ENCODE measurements at regions not wholly inside any gene's neighbourhood (a gene's known extent, or its start where the extent isn't known, plus 50 kb on each side); places are given as distances from the start of the nearest gene placed in this dataset.
A peak's percentile ranks its signal among the peaks of the same experiment; 100 is the strongest.

DNA sequence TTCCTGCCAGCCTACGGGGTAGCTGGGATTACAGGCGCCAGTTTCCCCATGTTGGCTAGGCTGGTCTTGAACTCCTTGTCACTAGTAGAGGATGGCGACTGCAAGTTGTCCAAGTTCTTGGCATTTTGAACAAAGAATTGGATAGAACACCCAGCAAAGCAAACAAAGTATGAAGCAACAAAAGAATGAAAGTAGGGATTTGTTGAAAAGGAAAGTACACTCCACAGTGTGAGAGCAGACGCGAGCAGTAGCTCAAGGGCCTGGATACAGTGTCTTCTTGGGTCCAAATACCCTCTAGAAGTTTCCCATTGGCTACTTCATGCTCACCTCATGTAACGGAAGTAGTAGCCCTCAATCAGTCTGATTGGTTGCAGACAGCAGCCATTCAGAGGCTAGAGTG lies 152.2 kb downstream of the CCER1 start:
- no peaks in the 10 kb centered on the region for H3K27me3 ChIP-seq (ENCODE audit: control insufficient read depth in 4 of 4, insufficient read depth in 4 of 4, low read length in 3 of 4)
- H3K9me3 ChIP-seq (ENCODE audit: control insufficient read depth in 4 of 4, low read length in 3 of 4): no peaks in the 10 kb centered on the region
- DNase-seq (ENCODE audit: low spot score): no peak
- TF ChIP-seq TAF1 (conservative IDR thresholded peaks at IDR 0.05) (no peak), SP1 (IDR thresholded peaks at IDR 0.05) (no peak), RAD21 (IDR thresholded peaks at IDR 0.05) (no peak), GABPA (IDR thresholded peaks at IDR 0.05 in 1 of 2, conservative IDR thresholded peaks at IDR 0.05 in 1 of 2) (no peak), EGR1 (IDR thresholded peaks at IDR 0.05; ENCODE audit: low read depth in 2 of 2) (no peak)
- H3K9ac ChIP-seq (ENCODE audit: low read depth in 1 of 2, low read length in 2 of 2): no peak overlapping the region
- H3K4me3 ChIP-seq (ENCODE audit: low read depth in 1 of 3, low read length in 3 of 3): no peak overlapping the region
- WGBS: 63% methylated on average over 6 of the region's 6 CpGs
- no peaks in the 10 kb centered on the region for H3K36me3 ChIP-seq (ENCODE audit: control insufficient read depth in 4 of 4, insufficient read depth in 3 of 4, low read depth in 1 of 4, low read length in 3 of 4)
- no peak overlapping the region for H3K27ac ChIP-seq (ENCODE audit: low read depth in 1 of 2, low read length in 2 of 2)
- no peaks in the 10 kb centered on the region for H3K4me1 ChIP-seq (ENCODE audit: control insufficient read depth in 4 of 4, insufficient read depth in 4 of 4, low read length in 3 of 4)

DNA sequence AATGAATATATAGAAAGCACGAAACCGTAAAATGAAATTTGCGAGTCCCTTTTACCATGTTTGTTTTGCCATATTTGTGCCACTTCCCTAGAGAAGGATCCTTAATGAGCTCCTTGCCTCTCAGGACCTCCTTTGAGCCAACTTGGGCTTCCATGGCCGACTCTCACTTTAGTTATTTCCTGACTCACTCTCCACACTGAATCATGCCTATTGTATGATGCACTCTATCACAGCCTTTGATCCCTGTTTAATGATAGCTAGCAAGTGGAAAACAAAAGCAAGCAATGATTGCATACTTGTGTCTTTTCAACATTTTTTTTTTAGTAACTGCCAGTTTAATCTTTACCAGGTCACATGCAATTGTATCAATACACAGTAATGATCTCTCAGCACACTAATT lies 153.2 kb downstream of the CCER1 start:
- no peak overlapping the region for H3K9ac ChIP-seq (ENCODE audit: low read depth in 1 of 2, low read length in 2 of 2)
- TF ChIP-seq, protein P1, sequence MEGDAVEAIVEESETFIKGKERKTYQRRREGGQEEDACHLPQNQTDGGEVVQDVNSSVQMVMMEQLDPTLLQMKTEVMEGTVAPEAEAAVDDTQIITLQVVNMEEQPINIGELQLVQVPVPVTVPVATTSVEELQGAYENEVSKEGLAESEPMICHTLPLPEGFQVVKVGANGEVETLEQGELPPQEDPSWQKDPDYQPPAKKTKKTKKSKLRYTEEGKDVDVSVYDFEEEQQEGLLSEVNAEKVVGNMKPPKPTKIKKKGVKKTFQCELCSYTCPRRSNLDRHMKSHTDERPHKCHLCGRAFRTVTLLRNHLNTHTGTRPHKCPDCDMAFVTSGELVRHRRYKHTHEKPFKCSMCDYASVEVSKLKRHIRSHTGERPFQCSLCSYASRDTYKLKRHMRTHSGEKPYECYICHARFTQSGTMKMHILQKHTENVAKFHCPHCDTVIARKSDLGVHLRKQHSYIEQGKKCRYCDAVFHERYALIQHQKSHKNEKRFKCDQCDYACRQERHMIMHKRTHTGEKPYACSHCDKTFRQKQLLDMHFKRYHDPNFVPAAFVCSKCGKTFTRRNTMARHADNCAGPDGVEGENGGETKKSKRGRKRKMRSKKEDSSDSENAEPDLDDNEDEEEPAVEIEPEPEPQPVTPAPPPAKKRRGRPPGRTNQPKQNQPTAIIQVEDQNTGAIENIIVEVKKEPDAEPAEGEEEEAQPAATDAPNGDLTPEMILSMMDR (IDR thresholded peaks at IDR 0.05; ENCODE audit: low read depth, low read length, missing input control): no peak
- TF ChIP-seq YY1 (IDR thresholded peaks at IDR 0.05) (no peak), HNF4A (conservative IDR thresholded peaks at IDR 0.05) (no peak), NR2F2 (IDR thresholded peaks at IDR 0.05) (no peak), FOXA1 (IDR thresholded peaks at IDR 0.05) (no peak), GABPA (IDR thresholded peaks at IDR 0.05 in 1 of 2, conservative IDR thresholded peaks at IDR 0.05 in 1 of 2) (no peak), SP1 (IDR thresholded peaks at IDR 0.05) (no peak)
- H3K27ac ChIP-seq (ENCODE audit: low read depth in 1 of 2, low read length in 2 of 2): no peak overlapping the region
- H3K27me3 ChIP-seq (ENCODE audit: control insufficient read depth in 4 of 4, insufficient read depth in 4 of 4, low read length in 3 of 4): no peaks in the 10 kb centered on the region
- WGBS: 93% methylated on average over 4 of the region's 4 CpGs
- H3K36me3 ChIP-seq (ENCODE audit: control insufficient read depth in 4 of 4, insufficient read depth in 3 of 4, low read depth in 1 of 4, low read length in 3 of 4): no peaks in the 10 kb centered on the region
- no peak for DNase-seq (ENCODE audit: low spot score)
- H3K4me3 ChIP-seq (ENCODE audit: low read depth in 1 of 3, low read length in 3 of 3): no peak overlapping the region
- no peaks in the 10 kb centered on the region for H3K9me3 ChIP-seq (ENCODE audit: control insufficient read depth in 4 of 4, low read length in 3 of 4)
- H3K4me1 ChIP-seq (ENCODE audit: control insufficient read depth in 4 of 4, insufficient read depth in 4 of 4, low read length in 3 of 4): no peaks in the 10 kb centered on the region

GRCh38 chr12:90794212-90794611 lies 160.8 kb downstream of the CCER1 start:
- H3K9ac ChIP-seq (ENCODE audit: low read depth in 1 of 2, low read length in 2 of 2): no peak overlapping the region

More at GRCh38 chr12:90794212-90794611, 160.8 kb downstream of the CCER1 start:
- no peaks in the 10 kb centered on the region for H3K9me3 ChIP-seq (ENCODE audit: control insufficient read depth in 4 of 4, low read length in 3 of 4)
- H3K27ac ChIP-seq (ENCODE audit: low read depth in 1 of 2, low read length in 2 of 2): no peak overlapping the region
- no peaks in the 10 kb centered on the region for H3K36me3 ChIP-seq (ENCODE audit: control insufficient read depth in 4 of 4, insufficient read depth in 3 of 4, low read depth in 1 of 4, low read length in 3 of 4)
- TF ChIP-seq EGR1 (IDR thresholded peaks at IDR 0.05; ENCODE audit: low read depth in 2 of 2) (no peak), NR2F2 (IDR thresholded peaks at IDR 0.05) (no peak), SP1 (IDR thresholded peaks at IDR 0.05) (no peak), RXRA (IDR thresholded peaks at IDR 0.05) (peak in 1 of 2 donors; percentile 38), JUND (IDR thresholded peaks at IDR 0.05) (no peak), FOXA2 (IDR thresholded peaks at IDR 0.05) (peak; percentile 11), REST (IDR thresholded peaks at IDR 0.05) (no peak), GABPA (IDR thresholded peaks at IDR 0.05 in 1 of 2, conservative IDR thresholded peaks at IDR 0.05 in 1 of 2) (no peak), FOXA1 (IDR thresholded peaks at IDR 0.05) (no peak), TAF1 (conservative IDR thresholded peaks at IDR 0.05) (no peak), HNF4G (IDR thresholded peaks at IDR 0.05) (no peak), HNF4A (conservative IDR thresholded peaks at IDR 0.05) (peak in 1 of 2 donors; percentile 29)
- TF ChIP-seq, protein P2, sequence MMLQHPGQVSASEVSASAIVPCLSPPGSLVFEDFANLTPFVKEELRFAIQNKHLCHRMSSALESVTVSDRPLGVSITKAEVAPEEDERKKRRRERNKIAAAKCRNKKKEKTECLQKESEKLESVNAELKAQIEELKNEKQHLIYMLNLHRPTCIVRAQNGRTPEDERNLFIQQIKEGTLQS (IDR thresholded peaks at IDR 0.05): no peak
- TF ChIP-seq, protein P3, sequence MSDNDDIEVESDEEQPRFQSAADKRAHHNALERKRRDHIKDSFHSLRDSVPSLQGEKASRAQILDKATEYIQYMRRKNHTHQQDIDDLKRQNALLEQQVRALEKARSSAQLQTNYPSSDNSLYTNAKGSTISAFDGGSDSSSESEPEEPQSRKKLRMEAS (IDR thresholded peaks at IDR 0.05): peak; percentile 18
- TF ChIP-seq, protein P4, sequence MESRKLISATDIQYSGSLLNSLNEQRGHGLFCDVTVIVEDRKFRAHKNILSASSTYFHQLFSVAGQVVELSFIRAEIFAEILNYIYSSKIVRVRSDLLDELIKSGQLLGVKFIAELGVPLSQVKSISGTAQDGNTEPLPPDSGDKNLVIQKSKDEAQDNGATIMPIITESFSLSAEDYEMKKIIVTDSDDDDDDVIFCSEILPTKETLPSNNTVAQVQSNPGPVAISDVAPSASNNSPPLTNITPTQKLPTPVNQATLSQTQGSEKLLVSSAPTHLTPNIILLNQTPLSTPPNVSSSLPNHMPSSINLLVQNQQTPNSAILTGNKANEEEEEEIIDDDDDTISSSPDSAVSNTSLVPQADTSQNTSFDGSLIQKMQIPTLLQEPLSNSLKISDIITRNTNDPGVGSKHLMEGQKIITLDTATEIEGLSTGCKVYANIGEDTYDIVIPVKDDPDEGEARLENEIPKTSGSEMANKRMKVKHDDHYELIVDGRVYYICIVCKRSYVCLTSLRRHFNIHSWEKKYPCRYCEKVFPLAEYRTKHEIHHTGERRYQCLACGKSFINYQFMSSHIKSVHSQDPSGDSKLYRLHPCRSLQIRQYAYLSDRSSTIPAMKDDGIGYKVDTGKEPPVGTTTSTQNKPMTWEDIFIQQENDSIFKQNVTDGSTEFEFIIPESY (IDR thresholded peaks at IDR 0.05): peak; percentile 20
- TF ChIP-seq, protein P1 (IDR thresholded peaks at IDR 0.05; ENCODE audit: low read depth, low read length, missing input control): no peak
- H3K27me3 ChIP-seq (ENCODE audit: control insufficient read depth in 4 of 4, insufficient read depth in 4 of 4, low read length in 3 of 4): no peaks in the 10 kb centered on the region
- 29% methylated on average over 2 of the region's 2 CpGs for WGBS
- peaks cover 0 to 5% (median under 1%) of the 10 kb centered on the region in 4 donors for H3K4me1 ChIP-seq (ENCODE audit: control insufficient read depth in 4 of 4, insufficient read depth in 4 of 4, low read length in 3 of 4)
- no peak for DNase-seq (ENCODE audit: low spot score)
- H3K4me3 ChIP-seq (ENCODE audit: low read depth in 1 of 3, low read length in 3 of 3): no peak overlapping the region
